K562 (cell line): ENCODE measurements at regions not wholly inside any gene's neighbourhood (a gene's known extent, or its start where the extent isn't known, plus 50 kb on each side); places are given as distances from the start of the nearest gene placed in this dataset.

ENCODE experiments used
- CAMTA2 ChIP-seq: fragments of 250-450 bp; sonication (Bioruptor Pico); conservative IDR thresholded peaks from 2 replicates; pipeline ENCODE4 v1.5.1; 2022
- CBFA2T2 ChIP-seq: fragments of 450-650 bp; conservative IDR thresholded peaks from 2 replicates; pipeline ENCODE4 v1.6.1; 2017; ENCODE audit warnings: mild to moderate bottlenecking
- GABPB1 ChIP-seq: sonication (generic); formaldehyde crosslinking; IDR thresholded peaks from 2 replicates; pipeline ENCODE4 v1.8.0; 2022; ENCODE audit warnings: mild to moderate bottlenecking, missing genetic modification reagents
- HMBOX1 ChIP-seq: sonication (generic); IDR thresholded peaks from 2 replicates; pipeline ENCODE4 v1.6.1; 2016
- ILK ChIP-seq: fragments of 450-650 bp; IDR thresholded peaks from 2 replicates; pipeline ENCODE4 v1.6.1; 2016; ENCODE audit warnings: missing genetic modification characterization, low read depth, mild to moderate bottlenecking, missing compliant biosample characterization, moderate library complexity, borderline replicate concordance
- MCM3 ChIP-seq: fragments of 450-650 bp; IDR thresholded peaks from 2 replicates; pipeline ENCODE4 v1.6.1; 2016
- MED1 ChIP-seq: sonication (generic); formaldehyde crosslinking; IDR thresholded peaks from 2 replicates; pipeline ENCODE4 v1.8.1; 2023; ENCODE audit warnings: missing genetic modification reagents, borderline replicate concordance
- NR2F6 ChIP-seq: fragments of 450-650 bp; formaldehyde crosslinking; IDR thresholded peaks from 2 replicates; pipeline ENCODE4 v1.4.0; 2020; ENCODE audit warnings: mild to moderate bottlenecking
- SMARCC2 ChIP-seq: fragments of 450-650 bp; IDR thresholded peaks from 2 replicates; pipeline ENCODE4 v1.6.1; 2017; ENCODE audit warnings: antibody characterized with exemption, moderate library complexity, mild to moderate bottlenecking, low read depth
- ZC3H4 ChIP-seq: sonication (generic); formaldehyde crosslinking; IDR thresholded peaks from 2 replicates; pipeline ENCODE4 v1.9.0; 2021; ENCODE audit warnings: missing genetic modification reagents, borderline replicate concordance
- ZNF318 ChIP-seq, 2 experiments: fragments of 450-650 bp; IDR thresholded peaks; 2 replicates each; pipeline ENCODE4 v1.6.1; 2016; ENCODE audit warnings: mild to moderate bottlenecking in 2 of 2, borderline replicate concordance in 1 of 2, low read depth in 1 of 2, moderate library complexity in 1 of 2
- ZNF431 ChIP-seq: sonication (generic); formaldehyde crosslinking; IDR thresholded peaks from 2 replicates; pipeline ENCODE4 v1.8.0; 2022; ENCODE audit warnings: mild to moderate bottlenecking, missing genetic modification reagents
- ZNF507 ChIP-seq: conservative IDR thresholded peaks from 2 replicates; pipeline ENCODE4 v1.6.1; 2017; ENCODE audit warnings: missing genetic modification characterization, missing compliant biosample characterization
- ZNF766 ChIP-seq: fragments of 200-800 bp; sonication (Bioruptor generic); conservative IDR thresholded peaks from 2 replicates; pipeline ENCODE4 v1.6.1; 2016; ENCODE audit warnings: missing genetic modification characterization, missing compliant biosample characterization
- ZNF79 ChIP-seq: fragments of 250-450 bp; sonication (Bioruptor Pico); IDR thresholded peaks from 2 replicates; pipeline ENCODE4 v1.4.0; 2020; ENCODE audit warnings: low read depth, mild to moderate bottlenecking, moderate library complexity

- TF ChIP-seq ZNF318 (IDR thresholded peaks at IDR 0.05; ENCODE audit: borderline replicate concordance in 1 of 2, low read depth in 1 of 2) (no peak), ZNF79 (CRISPR knock-in tag) (no peak), MCM3 (no peak), ZC3H4 (CRISPR knock-in tag) (no peak), GABPB1 (CRISPR knock-in tag) (no peak), CAMTA2 (CRISPR knock-in tag) (no peak), HMBOX1 (no peak), MED1 (no peak), ZNF507 (tag) (no peak), ZNF431 (CRISPR knock-in tag) (no peak), ILK (tag) (no peak), NR2F6 (CRISPR knock-in tag) (no peak), SMARCC2 (no peak), ZNF766 (CRISPR knock-in tag) (no peak), CBFA2T2 (no peak)
- TF ChIP-seq, all 486 proteins: peak for 0
Measured at GRCh38 chr10:35912615-35913569, 270.8 kb upstream of the FZD8 start (continued).
